ENCODE measurements at regions not wholly inside any gene's neighbourhood (a gene's known extent, or its start where the extent isn't known, plus 50 kb on each side); places are given as distances from the start of the nearest gene placed in this dataset.

DNA sequence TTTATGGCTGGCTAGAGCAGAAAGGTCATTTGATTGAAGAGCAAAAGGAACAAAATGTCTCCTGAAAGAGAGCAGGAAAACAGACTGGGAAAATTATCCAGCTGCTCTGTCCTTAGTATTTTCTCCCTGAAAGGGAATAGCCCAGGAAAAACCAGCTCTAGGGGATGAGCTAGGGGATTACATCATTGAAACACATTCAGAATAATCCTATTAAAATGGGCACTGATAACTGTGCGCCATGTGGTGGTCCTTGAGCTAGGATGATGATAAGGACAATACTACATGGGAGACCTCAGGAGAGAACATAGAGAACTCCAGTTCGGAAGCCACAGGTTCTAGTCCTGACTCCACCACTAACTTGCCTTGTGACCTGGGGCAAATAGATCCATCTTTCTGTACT, 873.8 kb downstream of the TYW1 start:
- CTCF ChIA-PET (ENCODE audit: partially characterized antibody): interaction anchor here (0.6 kb wide), 1 partner anchor 168 kb away, joined by 3 read pairs; no protein-coding TSS in a partner anchor

More for the DNA sequence above, 873.8 kb downstream of the TYW1 start:
- Histone ChIP-seq H2BK20ac (ENCODE audit: low read length) (no peak overlapping the region), H3K36me3 (ENCODE audit: control insufficient read depth in 2 of 4, insufficient read depth in 4 of 4, low read length in 3 of 4) (no peaks in the 10 kb centered on the region), H2BK120ac (replicated peaks; ENCODE audit: low read depth, low read length) (no peak overlapping the region), H3K9me3 (ENCODE audit: insufficient read depth in 2 of 2, low read depth in 1 of 2, low read length in 1 of 2) (no peaks in the 10 kb centered on the region; a peak in 1 of 4 replicates), H2AFZ (ENCODE audit: low read length) (no peak overlapping the region), H3K27ac (ENCODE audit: low read depth, low read length) (no peak overlapping the region), H3K4ac (replicated peaks; ENCODE audit: insufficient read length, low read depth, low read length) (no peak overlapping the region), H4K91ac (replicated peaks; ENCODE audit: insufficient read length, low read length) (no peak overlapping the region), H3K27me3 (replicated peaks in 1 of 4; ENCODE audit: control insufficient read depth in 3 of 4, extremely low read depth in 1 of 4, insufficient read depth in 3 of 4, low read length in 3 of 4) (no peaks in the 10 kb centered on the region), H4K8ac (ENCODE audit: extremely low read depth, insufficient read depth, low read length) (no peak overlapping the region), H3K56ac (replicated peaks; ENCODE audit: insufficient read length, low read depth, low read length) (no peak overlapping the region), H3K79me2 (ENCODE audit: control insufficient read depth in 1 of 2, insufficient read depth in 2 of 2, low read length in 2 of 2) (no peaks in the 10 kb centered on the region), H3K9ac (replicated peaks in 1 of 4; ENCODE audit: extremely low read depth in 1 of 4, low read depth in 3 of 4, low read length in 3 of 4) (no peak overlapping the region), H3K14ac (ENCODE audit: insufficient read length) (no peak overlapping the region), H2AK5ac (ENCODE audit: low read depth, low read length) (no peak overlapping the region), H3K4me1 (replicated peaks in 1 of 4; ENCODE audit: control insufficient read depth in 3 of 4, insufficient read depth in 4 of 4, low read length in 3 of 4) (no peaks in the 10 kb centered on the region), H3K23me2 (ENCODE audit: low read depth, low read length) (peaks cover 6% of the 10 kb centered on the region; the same call in 1 of the 2 replicates), H3K23ac (ENCODE audit: insufficient read length) (no peak overlapping the region), H2BK12ac (ENCODE audit: low read depth, low read length) (no peak overlapping the region), H3K18ac (ENCODE audit: extremely low read depth, low read length) (no peak overlapping the region), H2BK5ac (ENCODE audit: low read depth, low read length) (no peak overlapping the region), H3K4me3 (ENCODE audit: extremely low read depth in 1 of 4, insufficient read depth in 2 of 4, low read depth in 3 of 4, low read length in 4 of 4) (no peak overlapping the region), H3K4me2 (ENCODE audit: insufficient read depth in 1 of 2, low read depth in 2 of 2, low read length in 2 of 2) (no peak overlapping the region), H2BK15ac (ENCODE audit: low read length) (no peak overlapping the region), H4K20me1 (replicated peaks in 1 of 2; ENCODE audit: control insufficient read depth in 1 of 2, insufficient read depth in 2 of 2, low read length in 2 of 2) (peaks cover 0 to 3% of the 10 kb centered on the region in 2 experiments), H4K5ac (ENCODE audit: insufficient read length, low read depth, low read length) (no peak overlapping the region), H3K79me1 (ENCODE audit: low read depth, low read length) (no peaks in the 10 kb centered on the region)
- no peak for FAIRE-seq
- TF ChIP-seq CHD2 (IDR thresholded peaks at IDR 0.05; ENCODE audit: low read length) (no peak), SIX5 (IDR thresholded peaks at IDR 0.05; ENCODE audit: low read depth, low read length) (no peak)
- TF ChIP-seq, protein P1, sequence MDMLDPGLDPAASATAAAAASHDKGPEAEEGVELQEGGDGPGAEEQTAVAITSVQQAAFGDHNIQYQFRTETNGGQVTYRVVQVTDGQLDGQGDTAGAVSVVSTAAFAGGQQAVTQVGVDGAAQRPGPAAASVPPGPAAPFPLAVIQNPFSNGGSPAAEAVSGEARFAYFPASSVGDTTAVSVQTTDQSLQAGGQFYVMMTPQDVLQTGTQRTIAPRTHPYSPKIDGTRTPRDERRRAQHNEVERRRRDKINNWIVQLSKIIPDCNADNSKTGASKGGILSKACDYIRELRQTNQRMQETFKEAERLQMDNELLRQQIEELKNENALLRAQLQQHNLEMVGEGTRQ (IDR thresholded peaks at IDR 0.05; ENCODE audit: low read length): no peak
- POLR2A ChIA-PET (ENCODE audit: partially characterized antibody): interaction anchor here (0.6 kb wide), 1 partner anchor 45 kb away, joined by 3 read pairs; no protein-coding TSS in a partner anchor
- 86% methylated on average over 2 of the region's 2 CpGs; no CpG with 5 or more reads in 1 of the 2 experiments for WGBS, 2 experiments (ENCODE audit: extremely low coverage in 1 of 2, insufficient coverage in 1 of 2, insufficient read length in 1 of 2, insufficient replicate concordance in 2 of 2, low coverage in 1 of 2, low lambda C conversion rate in 2 of 2, missing lambda C conversion rate in 1 of 2)
- no peak for DNase-seq (ENCODE audit: low read depth in 1 of 2, low spot score in 2 of 2)

Measured in H1 (cell line).